HEK293 (cell line): ENCODE measurements at regions not wholly inside any gene's neighbourhood (a gene's known extent, or its start where the extent isn't known, plus 50 kb on each side); places are given as distances from the start of the nearest gene placed in this dataset.

Source experiments
- CTCF ChIA-PET: fragments of 350-600 bp; formaldehyde crosslinking; extraction: SDS; loops from one replicate; lab custom pipeline; 2021; ENCODE audit warnings: antibody characterized with exemption; lab: Yijun Ruan, JAX
- POLR2A ChIA-PET: fragments of 300-600 bp; formaldehyde crosslinking; extraction: SDS; loops from one replicate; lab custom pipeline; 2020; ENCODE audit warnings: antibody characterized with exemption, inconsistent platforms; lab: Yijun Ruan, JAX
- H3K27ac ChIP-seq: fragments of 200-500 bp; sonication (Bioruptor generic); 2 replicates; pipeline ENCODE4 v1.5.1; 2014; ENCODE audit warnings: low read depth, low read length, control low read depth, inconsistent platforms; ENCODE audit errors: extremely low read depth
- H3K36me3 ChIP-seq, 2 experiments: fragments of 200-500 bp in 1 of 2; sonication (Bioruptor generic) in 1 of 2; 1 replicate in 1 of 2; 2 replicates in 1 of 2; pipeline ENCODE4 v1.5.1; 2014 to 2017; ENCODE audit warnings: inconsistent platforms in 2 of 2, low read length in 2 of 2; ENCODE audit not compliant: control insufficient read depth in 2 of 2, insufficient read depth in 1 of 2
- H3K4me1 ChIP-seq: fragments of 200-500 bp; sonication (Bioruptor generic); 2 replicates; pipeline ENCODE4 v1.5.1; 2014; ENCODE audit warnings: mild to moderate bottlenecking, low read length, inconsistent platforms; ENCODE audit not compliant: control insufficient read depth, insufficient read depth
- H3K4me3 ChIP-seq: 2 replicates; pipeline ENCODE4 v1.5.1; 2011; ENCODE audit warnings: low read depth, mild to moderate bottlenecking, control low read depth, low read length, moderate library complexity
- H3K9me3 ChIP-seq: fragments of 200-500 bp; sonication (Bioruptor generic); 2 replicates; pipeline ENCODE4 v1.5.1; 2014; ENCODE audit warnings: low read depth, low read length, inconsistent platforms; ENCODE audit not compliant: control insufficient read depth, insufficient read depth
- BCL11B ChIP-seq: fragments of 450-650 bp; formaldehyde crosslinking; IDR thresholded peaks from 2 replicates; pipeline ENCODE4 v1.5.1; 2016; ENCODE audit warnings: low read depth, missing biosample characterization, missing genetic modification characterization
- EGR2 ChIP-seq: fragments of 450-650 bp; formaldehyde crosslinking; IDR thresholded peaks from 2 replicates; pipeline ENCODE4 v1.5.1; 2016; ENCODE audit warnings: low read depth, missing biosample characterization, missing genetic modification characterization
- GLI4 ChIP-seq: fragments of 450-650 bp; formaldehyde crosslinking; IDR thresholded peaks from 2 replicates; pipeline ENCODE4 v1.5.1; 2016; ENCODE audit warnings: missing biosample characterization, missing genetic modification characterization
- IKZF3 ChIP-seq: fragments of 450-650 bp; IDR thresholded peaks from 2 replicates; pipeline ENCODE4 v1.5.0; 2018; ENCODE audit warnings: missing biosample characterization, mild to moderate bottlenecking, missing genetic modification characterization, moderate library complexity
- KLF1 ChIP-seq: fragments of 450-650 bp; formaldehyde crosslinking; IDR thresholded peaks from 2 replicates; pipeline ENCODE4 v1.5.1; 2016; ENCODE audit warnings: missing biosample characterization, missing genetic modification characterization
- KLF7 ChIP-seq: fragments of 450-650 bp; formaldehyde crosslinking; IDR thresholded peaks from 2 replicates; pipeline ENCODE4 v1.5.1; 2016; ENCODE audit warnings: missing biosample characterization, missing genetic modification characterization, borderline replicate concordance
- SCRT1 ChIP-seq: fragments of 450-650 bp; formaldehyde crosslinking; IDR thresholded peaks from 2 replicates; pipeline ENCODE4 v1.5.1; 2016; ENCODE audit warnings: missing biosample characterization, missing genetic modification characterization, borderline replicate concordance
- TRIM28 ChIP-seq: IDR thresholded peaks from 2 replicates; pipeline ENCODE4 v1.6.1; 2011; ENCODE audit warnings: low read length, control low read depth, borderline replicate concordance
- ZBTB48 ChIP-seq: fragments of 450-650 bp; formaldehyde crosslinking; IDR thresholded peaks from 2 replicates; pipeline ENCODE4 v1.5.1; 2016; ENCODE audit warnings: missing biosample characterization, missing genetic modification characterization
- ZNF184 ChIP-seq: fragments of 450-650 bp; IDR thresholded peaks from 2 replicates; pipeline ENCODE4 v1.5.1; 2018; ENCODE audit warnings: missing biosample characterization, mild to moderate bottlenecking, missing genetic modification characterization
- ZNF2 ChIP-seq: fragments of 450-650 bp; formaldehyde crosslinking; IDR thresholded peaks from 2 replicates; pipeline ENCODE4 v1.5.1; 2016; ENCODE audit warnings: missing biosample characterization, missing genetic modification characterization
- ZNF292 ChIP-seq: fragments of 450-650 bp; formaldehyde crosslinking; IDR thresholded peaks from 2 replicates; pipeline ENCODE4 v1.5.1; 2016; ENCODE audit warnings: low read depth, missing biosample characterization, missing genetic modification characterization, borderline replicate concordance
- ZNF366 ChIP-seq: fragments of 450-650 bp; formaldehyde crosslinking; conservative IDR thresholded peaks from 2 replicates; pipeline ENCODE4 v1.5.1; 2016; ENCODE audit warnings: missing biosample characterization, missing genetic modification characterization
- ZNF37A ChIP-seq: fragments of 450-650 bp; IDR thresholded peaks from 2 replicates; pipeline ENCODE4 v1.5.1; 2018; ENCODE audit warnings: missing biosample characterization, missing genetic modification characterization
- ZNF394 ChIP-seq: fragments of 450-650 bp; formaldehyde crosslinking; IDR thresholded peaks from 2 replicates; pipeline ENCODE4 v1.5.1; 2016; ENCODE audit warnings: missing biosample characterization, missing genetic modification characterization, mild to moderate bottlenecking, moderate library complexity, borderline replicate concordance
- ZNF558 ChIP-seq: fragments of 450-650 bp; formaldehyde crosslinking; IDR thresholded peaks from 2 replicates; pipeline ENCODE4 v1.5.1; 2016; ENCODE audit warnings: missing biosample characterization, missing genetic modification characterization
- ZNF561 ChIP-seq: fragments of 450-650 bp; IDR thresholded peaks from 2 replicates; pipeline ENCODE4 v1.5.1; 2018; ENCODE audit warnings: missing biosample characterization, missing genetic modification characterization, borderline replicate concordance
- ZNF623 ChIP-seq: fragments of 450-650 bp; formaldehyde crosslinking; IDR thresholded peaks from 2 replicates; pipeline ENCODE4 v1.5.1; 2016; ENCODE audit warnings: missing biosample characterization, missing genetic modification characterization
- ZNF624 ChIP-seq: fragments of 450-650 bp; formaldehyde crosslinking; IDR thresholded peaks from 2 replicates; pipeline ENCODE4 v1.5.1; 2017; ENCODE audit warnings: missing biosample characterization, missing genetic modification characterization
- ZNF629 ChIP-seq: fragments of 450-650 bp; formaldehyde crosslinking; IDR thresholded peaks from 2 replicates; pipeline ENCODE4 v1.5.1; 2017; ENCODE audit warnings: missing biosample characterization, missing genetic modification characterization
- ZNF639 ChIP-seq: fragments of 450-650 bp; formaldehyde crosslinking; IDR thresholded peaks from 2 replicates; pipeline ENCODE4 v1.5.1; 2016; ENCODE audit warnings: missing biosample characterization, missing genetic modification characterization
- ZNF658 ChIP-seq: fragments of 450-650 bp; formaldehyde crosslinking; IDR thresholded peaks from 2 replicates; pipeline ENCODE4; 2016; ENCODE audit warnings: missing biosample characterization, missing genetic modification characterization
- ZNF768 ChIP-seq: fragments of 450-650 bp; formaldehyde crosslinking; IDR thresholded peaks from 2 replicates; pipeline ENCODE4 v1.5.1; 2018; ENCODE audit warnings: missing biosample characterization, mild to moderate bottlenecking, missing genetic modification characterization
- ZNF785 ChIP-seq: fragments of 450-650 bp; formaldehyde crosslinking; IDR thresholded peaks from 2 replicates; pipeline ENCODE4 v1.5.1; 2016; ENCODE audit warnings: missing biosample characterization, missing genetic modification characterization
- TF ChIP-seq, protein P1 (sequence below): IDR thresholded peaks from 2 replicates; pipeline ENCODE4 v1.6.1; 2011; ENCODE audit warnings: mild to moderate bottlenecking, low read depth, low read length, borderline replicate concordance
- TF ChIP-seq, protein P2 (sequence below): fragments of 450-650 bp; IDR thresholded peaks from 2 replicates; pipeline ENCODE4 v1.5.1; 2018; ENCODE audit warnings: missing biosample characterization, mild to moderate bottlenecking, missing genetic modification characterization

- TF ChIP-seq, protein P1, sequence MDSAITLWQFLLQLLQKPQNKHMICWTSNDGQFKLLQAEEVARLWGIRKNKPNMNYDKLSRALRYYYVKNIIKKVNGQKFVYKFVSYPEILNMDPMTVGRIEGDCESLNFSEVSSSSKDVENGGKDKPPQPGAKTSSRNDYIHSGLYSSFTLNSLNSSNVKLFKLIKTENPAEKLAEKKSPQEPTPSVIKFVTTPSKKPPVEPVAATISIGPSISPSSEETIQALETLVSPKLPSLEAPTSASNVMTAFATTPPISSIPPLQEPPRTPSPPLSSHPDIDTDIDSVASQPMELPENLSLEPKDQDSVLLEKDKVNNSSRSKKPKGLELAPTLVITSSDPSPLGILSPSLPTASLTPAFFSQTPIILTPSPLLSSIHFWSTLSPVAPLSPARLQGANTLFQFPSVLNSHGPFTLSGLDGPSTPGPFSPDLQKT, result no peak
- no peak for TF ChIP-seq IKZF3 (tag by site-specific recombination)
- TF ChIP-seq ZNF624 (tag by site-specific recombination), result no peak
- no peak for TF ChIP-seq ZNF623 (tag by site-specific recombination)
- no peak for TF ChIP-seq SCRT1 (tag by site-specific recombination)
- TF ChIP-seq TRIM28, result no peak
These were observed 787.7 kb upstream of the TMEM132C start (continued) for GRCh38 chr12:127479256-127479655.

DNA sequence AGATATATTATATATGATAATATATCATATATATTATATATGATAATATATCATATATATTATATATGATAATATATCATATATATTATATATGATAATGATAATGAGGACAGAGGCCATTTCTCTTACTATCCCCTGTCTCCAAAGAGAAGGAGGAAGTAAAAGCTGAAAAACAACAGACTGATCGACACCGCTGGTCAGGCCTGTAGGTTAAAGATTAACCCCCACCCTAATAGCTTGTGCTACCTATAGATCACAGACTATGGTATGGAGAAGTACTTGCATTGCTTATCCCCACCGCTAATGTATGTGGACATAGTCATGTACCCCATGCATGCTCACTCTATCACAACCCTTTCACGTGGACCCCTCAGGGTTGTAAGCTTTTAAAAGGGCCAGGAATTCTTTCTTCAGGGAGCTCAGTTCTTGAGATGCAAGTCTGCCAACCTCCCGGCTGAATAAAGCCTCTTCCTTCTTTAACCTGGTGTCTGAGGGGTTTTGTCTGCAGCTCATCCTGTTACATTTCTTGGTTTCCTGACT, 786.1 kb upstream of the TMEM132C start:
- Histone ChIP-seq H3K4me1 (no peaks in the 10 kb centered on the region), H3K27ac (no peak overlapping the region), H3K36me3 (no peaks in the 10 kb centered on the region), H3K4me3 (no peak overlapping the region), H3K9me3 (no peaks in the 10 kb centered on the region)
- TF ChIP-seq ZNF658 (no peak), ZNF37A (tag by site-specific recombination) (no peak), ZNF184 (tag by site-specific recombination) (no peak), TRIM28 (no peak), KLF7 (tag by site-specific recombination) (no peak), ZNF292 (tag by site-specific recombination) (no peak), BCL11B (tag by site-specific recombination) (no peak), EGR2 (no peak), ZNF366 (no peak), ZNF785 (tag by site-specific recombination) (no peak), ZNF768 (tag by site-specific recombination) (no peak)
- TF ChIP-seq, protein P2, sequence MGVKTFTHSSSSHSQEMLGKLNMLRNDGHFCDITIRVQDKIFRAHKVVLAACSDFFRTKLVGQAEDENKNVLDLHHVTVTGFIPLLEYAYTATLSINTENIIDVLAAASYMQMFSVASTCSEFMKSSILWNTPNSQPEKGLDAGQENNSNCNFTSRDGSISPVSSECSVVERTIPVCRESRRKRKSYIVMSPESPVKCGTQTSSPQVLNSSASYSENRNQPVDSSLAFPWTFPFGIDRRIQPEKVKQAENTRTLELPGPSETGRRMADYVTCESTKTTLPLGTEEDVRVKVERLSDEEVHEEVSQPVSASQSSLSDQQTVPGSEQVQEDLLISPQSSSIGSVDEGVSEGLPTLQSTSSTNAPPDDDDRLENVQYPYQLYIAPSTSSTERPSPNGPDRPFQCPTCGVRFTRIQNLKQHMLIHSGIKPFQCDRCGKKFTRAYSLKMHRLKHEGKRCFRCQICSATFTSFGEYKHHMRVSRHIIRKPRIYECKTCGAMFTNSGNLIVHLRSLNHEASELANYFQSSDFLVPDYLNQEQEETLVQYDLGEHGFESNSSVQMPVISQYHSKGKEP (tag by site-specific recombination), result no peak
- ChIA-PET CTCF (no interaction called here), POLR2A (no interaction called here)

DNA sequence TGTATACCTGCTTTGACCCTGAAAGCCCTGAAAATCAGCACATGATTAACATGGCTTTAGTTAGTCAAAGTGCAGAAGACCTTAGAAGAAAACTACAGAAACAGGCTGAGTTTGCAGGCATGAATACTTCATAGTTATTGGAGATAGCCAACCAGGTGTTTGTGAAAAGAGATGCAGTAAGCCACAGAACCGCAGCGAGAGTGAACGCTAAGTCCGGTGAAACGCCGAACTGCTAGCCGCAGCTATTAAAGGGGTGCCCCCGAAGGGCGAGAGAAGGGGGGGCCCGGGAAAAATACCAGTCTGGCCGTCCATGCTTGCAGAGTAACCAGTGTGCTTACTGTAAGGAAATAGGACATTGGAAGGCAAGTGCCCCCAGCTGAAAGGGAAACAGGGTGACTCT, 784.0 kb upstream of the TMEM132C start:
- Histone ChIP-seq H3K4me1 (no peaks in the 10 kb centered on the region), H3K27ac (no peak overlapping the region), H3K36me3 (no peaks in the 10 kb centered on the region), H3K9me3 (no peaks in the 10 kb centered on the region)
- CTCF ChIA-PET, result no interaction called here
- TF ChIP-seq ZNF629 (tag by site-specific recombination), result no peak
- no peak for TF ChIP-seq ZNF394 (tag by site-specific recombination)
- no peak for TF ChIP-seq ZNF558 (tag by site-specific recombination)
- no peak for TF ChIP-seq GLI4 (tag by site-specific recombination)
- no peak for TF ChIP-seq ZBTB48
- TF ChIP-seq ZNF639 (tag by site-specific recombination), result no peak
- no peak for TF ChIP-seq ZNF2 (tag by site-specific recombination)
- TF ChIP-seq KLF1 (tag by site-specific recombination), result no peak
- TF ChIP-seq ZNF561, result no peak
- TF ChIP-seq, all 188 proteins: peak for 0
- no peak overlapping the region for H3K4me3 ChIP-seq
- POLR2A ChIA-PET, result no interaction called here
